Caco-2 (cell line): ENCODE measurements at regions not wholly inside any gene's neighbourhood (a gene's known extent, or its start where the extent isn't known, plus 50 kb on each side); places are given as distances from the start of the nearest gene placed in this dataset.

Experiments used
- BruUV-seq: library from RNA; stranded (reverse); fragments of 400-500 nt; replicated peaks from 2 replicates; lab custom pipeline; 2021; lab: Mats Ljungman, UMichigan
- CTCF ChIA-PET: fragments of 300-600 bp; sonication (Branson Sonifier 250); formaldehyde crosslinking; loops from one replicate; lab custom pipeline; 2022; ENCODE audit warnings: antibody characterized with exemption; lab: Charles Lee
- POLR2A ChIA-PET: fragments of 300-600 bp; sonication (Branson Sonifier 250); formaldehyde crosslinking; loops from one replicate; lab custom pipeline; 2022; ENCODE audit warnings: antibody characterized with exemption; lab: Charles Lee
- DNase-seq, 2 experiments: peaks; one replicate each; pipeline versions ENCODE4 v3.0.0 to v3.0.0-alpha.2; 2020 to 2022
- H3K27me3 ChIP-seq: replicated peaks from 2 replicates; pipeline ENCODE4 v1.6.0; 2011; ENCODE audit warnings: low read length; ENCODE audit not compliant: control insufficient read depth, insufficient read depth
- H3K36me3 ChIP-seq: 2 replicates; pipeline ENCODE4 v1.5.1; 2011; ENCODE audit warnings: low read length; ENCODE audit not compliant: control insufficient read depth, insufficient read depth
- H3K4me1 ChIP-seq: fragments of 250-450 bp; sonication (Bioruptor Pico); 2 replicates; pipeline ENCODE4 v1.5.1; 2020; ENCODE audit warnings: mild to moderate bottlenecking
- H3K4me3 ChIP-seq: 2 replicates; pipeline ENCODE4 v1.5.1; 2011; ENCODE audit warnings: low read depth, mild to moderate bottlenecking, control low read depth, low read length
- H3K9me3 ChIP-seq: fragments of 250-450 bp; sonication (Bioruptor Pico); 2 replicates; pipeline ENCODE4 v1.5.1; 2020; ENCODE audit warnings: mild to moderate bottlenecking, moderate library complexity
- H3K27ac Mint-ChIP-seq: one replicate; pipeline ENCODE4 v1.8.0; 2022; ENCODE audit warnings: mixed read lengths; ENCODE audit not compliant: unreplicated experiment
- H3K27me3 Mint-ChIP-seq: one replicate; pipeline ENCODE4 v1.8.0; 2022; ENCODE audit warnings: mixed read lengths; ENCODE audit not compliant: insufficient read depth, unreplicated experiment
- H3K36me3 Mint-ChIP-seq: one replicate; pipeline ENCODE4 v1.8.0; 2022; ENCODE audit warnings: mild to moderate bottlenecking, mixed read lengths; ENCODE audit not compliant: insufficient read depth, unreplicated experiment
- H3K4me1 Mint-ChIP-seq: one replicate; pipeline ENCODE4 v1.8.0; 2022; ENCODE audit warnings: low read depth, mixed read lengths; ENCODE audit not compliant: unreplicated experiment
- H3K4me3 Mint-ChIP-seq: one replicate; pipeline ENCODE4 v1.8.0; 2022; ENCODE audit warnings: mild to moderate bottlenecking, moderate library complexity, mixed read lengths; ENCODE audit not compliant: unreplicated experiment
- H3K9me3 Mint-ChIP-seq: one replicate; pipeline ENCODE4 v1.8.0; 2022; ENCODE audit warnings: mixed read lengths; ENCODE audit not compliant: unreplicated experiment
- intact Hi-C: fragments of 100-400 bp; cut with micrococcal nuclease; formaldehyde crosslinking; loops from one replicate; pipeline ENCODE4 v1.10.0; 2022; ENCODE audit not compliant: unreplicated experiment
- TF ChIP-seq, protein P1 (sequence below), 2 experiments: fragments of 200-600 bp in 1 of 2; IDR thresholded peaks; 1 replicate in 1 of 2; 2 replicates in 1 of 2; pipeline versions ENCODE4 v1.5.1 to v1.8.0; 2011 to 2022; ENCODE audit warnings: antibody characterized with exemption in 1 of 2, control low read depth in 1 of 2, inconsistent platforms in 1 of 2, low read depth in 1 of 2, low read length in 1 of 2, mild to moderate bottlenecking in 1 of 2, moderate library complexity in 1 of 2; ENCODE audit not compliant: insufficient read depth in 1 of 2, severe bottlenecking in 1 of 2, unreplicated experiment in 1 of 2

DNA sequence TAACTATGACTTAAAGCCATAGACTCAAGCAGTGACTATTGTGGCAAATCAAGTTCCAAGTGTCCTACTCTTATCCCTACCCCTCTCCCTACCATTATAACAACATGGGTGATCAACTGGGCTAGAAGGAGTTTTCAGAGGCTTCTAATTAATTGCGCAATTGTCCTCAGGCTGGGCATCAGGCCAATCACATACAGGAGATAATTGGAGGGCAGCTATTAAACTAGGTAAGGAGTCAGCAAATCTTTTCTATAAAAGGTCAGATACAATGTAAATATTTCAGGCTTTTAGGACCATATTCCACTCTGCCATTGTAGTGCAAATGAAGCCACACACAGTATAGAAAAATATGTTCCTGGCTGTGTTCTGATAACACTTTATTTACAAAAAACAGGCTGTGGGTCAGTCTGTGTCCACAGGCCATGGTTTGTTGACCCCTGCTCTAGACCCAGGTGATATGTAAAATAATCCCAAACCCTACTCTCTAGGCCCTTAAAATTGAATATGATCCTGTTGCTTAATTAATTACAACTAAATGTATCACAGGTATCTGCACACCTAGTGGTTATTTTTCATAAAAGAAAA lies 141.4 kb upstream of the PIK3R1 start:
- no peak overlapping the region for H3K27ac Mint-ChIP-seq
- CTCF ChIA-PET, result no interaction called here
- H3K27me3 Mint-ChIP-seq, result no peaks in the 10 kb centered on the region

DNA sequence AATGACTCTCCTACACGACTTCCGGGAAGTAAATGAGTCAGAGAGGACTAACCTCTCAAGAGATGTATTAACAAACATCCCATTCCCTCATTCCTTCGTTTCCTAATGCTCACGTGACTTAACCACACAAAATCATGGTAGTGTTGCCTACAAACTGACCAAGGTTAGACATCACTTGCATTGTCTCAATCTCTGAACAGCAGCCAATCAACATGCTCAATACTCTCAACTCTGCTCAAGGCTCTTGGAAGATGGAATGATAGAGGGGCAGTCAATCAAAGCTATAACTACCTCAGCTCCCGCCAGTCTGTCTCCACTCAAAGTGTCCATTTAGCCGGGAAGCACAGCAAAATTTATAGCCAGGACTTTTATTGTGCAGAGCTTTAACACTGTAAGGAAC lies 143.8 kb upstream of the PIK3R1 start:
- no peaks in the 10 kb centered on the region for H3K36me3 ChIP-seq
- peaks cover under 1% of the 10 kb centered on the region for H3K4me1 Mint-ChIP-seq
- no peak overlapping the region for H3K4me3 ChIP-seq
- POLR2A ChIA-PET, result no interaction called here
- no peaks in the 10 kb centered on the region for H3K27me3 ChIP-seq
- TF ChIP-seq, protein P1, sequence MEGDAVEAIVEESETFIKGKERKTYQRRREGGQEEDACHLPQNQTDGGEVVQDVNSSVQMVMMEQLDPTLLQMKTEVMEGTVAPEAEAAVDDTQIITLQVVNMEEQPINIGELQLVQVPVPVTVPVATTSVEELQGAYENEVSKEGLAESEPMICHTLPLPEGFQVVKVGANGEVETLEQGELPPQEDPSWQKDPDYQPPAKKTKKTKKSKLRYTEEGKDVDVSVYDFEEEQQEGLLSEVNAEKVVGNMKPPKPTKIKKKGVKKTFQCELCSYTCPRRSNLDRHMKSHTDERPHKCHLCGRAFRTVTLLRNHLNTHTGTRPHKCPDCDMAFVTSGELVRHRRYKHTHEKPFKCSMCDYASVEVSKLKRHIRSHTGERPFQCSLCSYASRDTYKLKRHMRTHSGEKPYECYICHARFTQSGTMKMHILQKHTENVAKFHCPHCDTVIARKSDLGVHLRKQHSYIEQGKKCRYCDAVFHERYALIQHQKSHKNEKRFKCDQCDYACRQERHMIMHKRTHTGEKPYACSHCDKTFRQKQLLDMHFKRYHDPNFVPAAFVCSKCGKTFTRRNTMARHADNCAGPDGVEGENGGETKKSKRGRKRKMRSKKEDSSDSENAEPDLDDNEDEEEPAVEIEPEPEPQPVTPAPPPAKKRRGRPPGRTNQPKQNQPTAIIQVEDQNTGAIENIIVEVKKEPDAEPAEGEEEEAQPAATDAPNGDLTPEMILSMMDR (IDR thresholded peaks at IDR 0.05; ENCODE audit: insufficient read depth in 1 of 2, low read depth in 1 of 2, low read length in 1 of 2, severe bottlenecking in 1 of 2, unreplicated experiment in 1 of 2), result no peak
- no TSS peak for BruUV-seq
- no peaks in the 10 kb centered on the region for H3K9me3 ChIP-seq
- CTCF ChIA-PET, result no interaction called here
- H3K27ac Mint-ChIP-seq, result no peak overlapping the region
- H3K4me3 Mint-ChIP-seq, result no peak overlapping the region
- H3K9me3 Mint-ChIP-seq, result no peaks in the 10 kb centered on the region
- intact Hi-C loops, result no loop called here
- no peaks in the 10 kb centered on the region for H3K36me3 Mint-ChIP-seq
- H3K4me1 ChIP-seq, result no peaks in the 10 kb centered on the region
- DNase-seq, result no peak
- H3K27me3 Mint-ChIP-seq, result no peaks in the 10 kb centered on the region

More for the DNA sequence above, 141.4 kb upstream of the PIK3R1 start:
- Histone ChIP-seq H3K4me1 (no peaks in the 10 kb centered on the region), H3K27me3 (no peaks in the 10 kb centered on the region), H3K9me3 (no peaks in the 10 kb centered on the region), H3K36me3 (no peaks in the 10 kb centered on the region), H3K4me3 (no peak overlapping the region)
- no peaks in the 10 kb centered on the region for H3K36me3 Mint-ChIP-seq
- H3K4me1 Mint-ChIP-seq, result peaks cover 8% of the 10 kb centered on the region
- no peak for DNase-seq
- POLR2A ChIA-PET, result no interaction called here
- H3K4me3 Mint-ChIP-seq, result no peak overlapping the region
- no TSS peak for BruUV-seq
- TF ChIP-seq, protein P1 (IDR thresholded peaks at IDR 0.05; ENCODE audit: insufficient read depth in 1 of 2, low read depth in 1 of 2, low read length in 1 of 2, severe bottlenecking in 1 of 2, unreplicated experiment in 1 of 2), result no peak
- intact Hi-C loops, result no loop called here
- no peaks in the 10 kb centered on the region for H3K9me3 Mint-ChIP-seq

DNA sequence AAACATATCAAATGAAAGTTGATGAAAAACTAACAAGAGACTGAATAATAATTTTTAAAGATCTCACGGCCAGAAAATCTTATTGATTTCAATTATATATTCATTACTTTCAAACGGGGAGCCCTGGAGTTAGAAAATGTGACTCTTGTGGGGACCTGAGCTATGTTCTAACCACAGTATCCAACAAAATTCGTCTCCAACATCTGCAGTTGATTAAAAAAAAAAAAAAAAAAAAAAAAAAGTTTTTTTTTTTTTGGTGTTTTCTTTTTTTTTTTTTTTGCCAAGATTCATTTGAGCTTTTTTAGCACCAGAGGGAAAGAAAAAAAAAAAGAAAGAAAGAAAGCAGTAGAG lies 144.3 kb upstream of the PIK3R1 start:
- Histone ChIP-seq H3K4me1 (no peaks in the 10 kb centered on the region), H3K4me3 (no peak overlapping the region), H3K27me3 (no peaks in the 10 kb centered on the region), H3K9me3 (no peaks in the 10 kb centered on the region), H3K36me3 (no peaks in the 10 kb centered on the region)
- Mint-ChIP-seq H3K27ac (no peak overlapping the region), H3K9me3 (no peaks in the 10 kb centered on the region), H3K4me3 (no peak overlapping the region), H3K36me3 (no peaks in the 10 kb centered on the region), H3K27me3 (no peaks in the 10 kb centered on the region), H3K4me1 (peaks cover 5% of the 10 kb centered on the region)
- intact Hi-C loops, result no loop called here
- TF ChIP-seq, protein P1 (IDR thresholded peaks at IDR 0.05; ENCODE audit: insufficient read depth in 1 of 2, low read depth in 1 of 2, low read length in 1 of 2, severe bottlenecking in 1 of 2, unreplicated experiment in 1 of 2), result no peak
- ChIA-PET CTCF (no interaction called here), POLR2A (no interaction called here)
- no peak for DNase-seq
- no TSS peak for BruUV-seq
